NCI-H345 treated with DMSO at 0.1 percent for 48 hours (cell line): ENCODE measurements at regions not wholly inside any gene's neighbourhood (a gene's known extent, or its start where the extent isn't known, plus 50 kb on each side); places are given as distances from the start of the nearest gene placed in this dataset.
"Not testable (repeated sequence)": the region's sequence is repeated elsewhere in the genome, so short reads cannot be mapped to it uniquely, and the experiment has no call there.

Source experiments
- DNase-seq: peaks from one replicate; lab custom pipeline; 2025; ENCODE audit not compliant: unreplicated experiment; lab: John Stamatoyannopoulos, UW

GRCh38 chr4:186363038-186363437, 97.0 kb downstream of the F11 start:
- not testable (repeated sequence) for DNase-seq

GRCh38 chr4:186360551-186360950, 94.6 kb downstream of the F11 start:
- no peak for DNase-seq

- peak; percentile 85 for DNase-seq
Observed at GRCh38 chr4:186351668-186352194, 85.7 kb downstream of the F11 start.

GRCh38 chr4:186348433-186348832, 82.4 kb downstream of the F11 start:
- DNase-seq, result peak; percentile 30

GRCh38 chr4:186347743-186348142, 81.8 kb downstream of the F11 start:
- DNase-seq, result no peak

GRCh38 chr4:186345184-186345583, 79.2 kb downstream of the F11 start:
- DNase-seq, result no peak

GRCh38 chr4:186342582-186342981, 76.6 kb downstream of the F11 start:
- no peak for DNase-seq

- DNase-seq, result no peak
Observed at GRCh38 chr4:186341655-186342054, 75.7 kb downstream of the F11 start.
